ENCODE measurements at regions not wholly inside any gene's neighbourhood (a gene's known extent, or its start where the extent isn't known, plus 50 kb on each side); places are given as distances from the start of the nearest gene placed in this dataset.

DNA sequence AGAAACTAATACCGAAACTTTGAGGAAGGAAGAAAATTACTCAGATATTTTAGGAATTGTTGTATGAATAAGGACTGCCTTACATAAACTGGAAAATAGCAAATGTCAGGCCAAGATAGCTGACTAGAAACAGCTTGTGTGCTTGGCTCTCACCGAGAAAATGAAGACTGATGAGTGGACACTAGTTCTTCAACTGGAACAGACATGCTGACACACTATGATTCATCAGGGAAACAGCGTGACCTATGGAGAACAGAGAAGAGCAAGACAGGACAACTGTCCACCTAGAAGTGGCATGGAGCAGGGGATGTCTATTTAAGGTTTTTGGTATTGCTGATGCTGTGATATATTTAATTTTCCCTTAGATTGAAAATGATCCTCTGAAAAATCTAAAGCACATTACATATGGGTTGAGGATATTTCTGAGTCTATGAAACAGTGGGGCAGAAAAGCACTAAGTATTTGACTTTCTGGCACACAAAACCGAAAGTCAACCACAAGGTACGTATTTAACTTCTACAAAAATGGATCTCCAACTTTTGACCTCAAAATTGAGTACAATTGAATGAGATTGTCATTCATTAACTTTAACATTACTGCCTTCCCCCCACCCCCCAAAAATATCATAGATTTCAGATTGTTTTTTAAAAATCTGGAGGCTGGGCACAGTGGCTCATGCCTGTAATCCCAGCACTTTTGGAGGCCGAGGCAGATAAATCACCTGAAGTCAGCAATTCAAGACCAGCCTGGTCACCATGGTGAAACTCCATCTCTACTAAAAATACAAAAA lies 863.2 kb downstream of the LRFN5 start:
- no peak overlapping the region for H3K27ac Mint-ChIP-seq
- CTCF ChIA-PET: no interaction called here
- DNase-seq: no peak
- intact Hi-C loops (cut with micrococcal nuclease): no loop called here
- no peaks in the 10 kb centered on the region for H3K4me1 Mint-ChIP-seq (ENCODE audit: low read depth)
- no peak overlapping the region for H3K4me3 Mint-ChIP-seq
- peaks cover 6% of the 10 kb centered on the region for H3K9me3 Mint-ChIP-seq
- H3K36me3 Mint-ChIP-seq: no peaks in the 10 kb centered on the region
- POLR2A ChIA-PET: no interaction called here
- no peaks in the 10 kb centered on the region for H3K27me3 Mint-ChIP-seq

DNA sequence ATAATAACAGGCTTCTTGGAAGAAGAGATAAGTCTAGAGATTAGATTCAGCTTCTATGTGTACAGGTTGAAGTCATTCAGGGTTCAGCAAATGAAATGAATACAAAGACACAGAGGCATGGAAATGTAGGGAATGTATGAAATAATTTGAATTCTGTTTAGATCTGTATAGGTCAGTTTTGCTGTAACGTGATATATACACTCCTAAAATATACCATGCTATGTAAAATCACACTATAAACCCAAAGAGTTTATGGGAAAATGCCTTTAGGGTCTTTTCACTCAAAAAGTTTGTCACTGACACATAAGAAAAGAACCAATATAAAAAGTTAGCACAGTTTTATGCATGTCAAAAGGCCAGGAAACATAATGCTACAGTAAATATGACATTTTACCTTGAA lies 854.0 kb downstream of the LRFN5 start:
- H3K4me1 Mint-ChIP-seq (ENCODE audit: low read depth): no peaks in the 10 kb centered on the region
- no peaks in the 10 kb centered on the region for H3K27me3 Mint-ChIP-seq
- intact Hi-C loops (cut with micrococcal nuclease): no loop called here
- DNase-seq: no peak
- peaks cover 15% of the 10 kb centered on the region for H3K9me3 Mint-ChIP-seq
- ChIA-PET CTCF (no interaction called here), POLR2A (no interaction called here)
- no peaks in the 10 kb centered on the region for H3K36me3 Mint-ChIP-seq
- H3K4me3 Mint-ChIP-seq: no peak overlapping the region
- H3K27ac Mint-ChIP-seq: no peak overlapping the region

DNA sequence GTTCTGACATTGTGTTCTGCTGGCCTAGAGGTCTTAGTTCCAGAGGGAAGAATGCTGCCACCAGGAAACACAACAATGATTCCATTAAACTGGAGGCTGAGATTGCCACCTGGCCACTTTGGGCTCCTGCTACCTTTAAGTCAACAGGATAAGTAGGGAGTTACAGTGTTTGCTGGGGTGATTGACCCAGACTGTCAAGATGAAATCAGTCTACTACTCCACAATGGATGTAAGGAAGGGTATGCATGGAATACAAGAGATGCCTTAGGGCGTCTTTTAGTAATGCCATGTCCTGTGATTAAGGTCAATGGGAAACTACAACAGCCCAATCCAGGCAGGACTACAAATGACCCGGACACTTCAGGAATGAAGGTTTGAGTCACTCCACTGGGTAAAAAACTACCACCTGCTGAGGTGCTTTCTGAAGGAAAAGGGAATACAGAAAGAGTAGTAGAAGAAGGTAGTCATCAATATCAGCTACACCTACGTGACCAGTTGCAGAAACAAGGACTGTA lies 852.6 kb downstream of the LRFN5 start:
- Mint-ChIP-seq H3K4me1 (ENCODE audit: low read depth) (no peaks in the 10 kb centered on the region), H3K4me3 (no peak overlapping the region), H3K9me3 (peaks cover 15% of the 10 kb centered on the region), H3K27ac (no peak overlapping the region), H3K27me3 (no peaks in the 10 kb centered on the region), H3K36me3 (no peaks in the 10 kb centered on the region)
- ChIA-PET POLR2A (no interaction called here), CTCF (no interaction called here)
- intact Hi-C loops (cut with micrococcal nuclease): no loop called here
- no peak for DNase-seq

DNA sequence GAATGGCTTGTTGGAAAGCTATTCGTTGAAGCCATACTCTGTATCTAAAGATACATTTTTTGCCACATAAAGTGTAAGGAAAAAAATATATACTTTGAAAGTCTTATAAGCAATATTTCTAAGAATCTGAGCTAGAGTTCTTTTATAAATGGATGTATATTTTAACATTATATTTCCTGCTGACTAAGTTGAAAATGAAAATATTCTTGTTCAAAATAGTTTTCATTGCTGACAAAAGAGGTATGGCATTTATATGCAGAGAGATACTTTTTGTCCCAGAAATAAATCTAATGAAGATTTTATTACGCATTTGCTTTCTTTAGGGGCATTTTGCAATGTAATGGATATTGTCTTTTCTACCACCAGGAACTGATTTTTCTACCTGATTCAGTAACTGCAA lies 834.9 kb downstream of the LRFN5 start:
- intact Hi-C loops (cut with micrococcal nuclease): no loop called here

DNA sequence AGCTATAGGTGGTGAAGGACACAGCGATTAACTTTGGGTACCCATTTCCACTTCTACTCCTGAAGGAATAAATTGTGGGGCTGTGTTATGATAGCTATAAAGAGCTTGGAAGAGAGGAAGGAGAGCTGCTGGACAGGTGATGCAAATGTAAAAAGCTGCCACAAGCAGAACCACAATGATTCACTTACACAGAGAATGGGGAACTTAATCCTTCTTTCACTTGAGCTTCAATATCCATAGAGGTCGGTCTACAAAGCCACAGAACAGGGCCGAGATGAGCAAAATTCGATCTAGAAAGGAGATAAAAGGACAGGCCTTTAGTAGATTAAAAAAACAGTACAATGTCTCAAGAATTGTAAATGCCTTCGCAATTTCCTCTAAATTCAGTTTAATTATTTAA lies 831.1 kb downstream of the LRFN5 start:
- POLR2A ChIA-PET: no interaction called here
- Mint-ChIP-seq H3K36me3 (no peaks in the 10 kb centered on the region), H3K4me1 (ENCODE audit: low read depth) (no peaks in the 10 kb centered on the region), H3K9me3 (peaks cover 13% of the 10 kb centered on the region), H3K27me3 (no peaks in the 10 kb centered on the region), H3K27ac (no peak overlapping the region), H3K4me3 (no peak overlapping the region)
- intact Hi-C loops (cut with micrococcal nuclease): no loop called here
- DNase-seq: no peak
- CTCF ChIA-PET: no interaction called here

More for the DNA sequence above, 834.9 kb downstream of the LRFN5 start:
- Mint-ChIP-seq H3K27me3 (no peaks in the 10 kb centered on the region), H3K4me1 (ENCODE audit: low read depth) (no peaks in the 10 kb centered on the region), H3K9me3 (peaks cover 2% of the 10 kb centered on the region), H3K36me3 (no peaks in the 10 kb centered on the region), H3K4me3 (no peak overlapping the region), H3K27ac (no peak overlapping the region)
- POLR2A ChIA-PET: no interaction called here
- DNase-seq: no peak
- CTCF ChIA-PET: no interaction called here

DNA sequence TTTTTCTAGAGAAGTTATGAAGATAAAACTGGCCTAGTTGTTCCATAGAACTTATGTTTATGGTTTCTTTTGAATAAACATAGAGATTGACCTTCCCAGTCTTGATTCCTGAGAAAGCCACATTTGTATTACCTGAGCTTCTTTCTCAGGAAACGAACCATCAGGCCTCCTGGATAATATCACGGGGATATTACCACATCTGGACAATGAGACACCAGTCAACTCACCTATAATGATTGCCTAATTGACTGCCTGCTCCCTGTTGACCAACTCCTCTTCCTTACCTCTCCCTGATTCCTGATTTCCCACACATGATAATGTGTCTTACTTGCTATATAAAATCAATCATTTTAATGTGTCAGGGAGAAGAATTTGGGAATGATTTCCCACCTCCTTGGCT lies 822.7 kb downstream of the LRFN5 start:
- ChIA-PET CTCF (no interaction called here), POLR2A (no interaction called here)
- no peaks in the 10 kb centered on the region for H3K4me1 Mint-ChIP-seq (ENCODE audit: low read depth)
- H3K4me3 Mint-ChIP-seq: no peak overlapping the region
- H3K36me3 Mint-ChIP-seq: no peaks in the 10 kb centered on the region
- peaks cover 9% of the 10 kb centered on the region for H3K9me3 Mint-ChIP-seq
- no peak overlapping the region for H3K27ac Mint-ChIP-seq
- intact Hi-C loops (cut with micrococcal nuclease): no loop called here
- no peak for DNase-seq
- H3K27me3 Mint-ChIP-seq: no peaks in the 10 kb centered on the region

DNA sequence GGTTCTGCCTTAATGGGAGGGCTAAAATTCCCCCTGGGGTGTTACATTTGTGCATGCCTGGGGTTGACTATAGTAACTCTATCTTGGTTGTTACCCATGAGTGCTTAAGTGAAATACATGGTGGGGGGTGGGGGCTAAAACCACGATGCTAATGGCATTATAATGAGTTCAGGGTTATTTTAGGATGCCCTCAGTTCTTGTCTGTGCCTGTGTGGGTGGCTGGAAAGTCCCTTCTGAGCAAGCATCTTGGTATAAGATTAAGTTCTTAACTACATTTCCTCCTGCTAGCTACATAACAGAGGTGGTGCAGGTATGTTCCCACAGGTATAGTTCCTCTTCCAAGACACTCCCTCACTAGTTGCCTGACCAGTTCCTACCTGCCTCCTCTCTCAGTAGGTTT lies 822.3 kb downstream of the LRFN5 start:
- ChIA-PET CTCF (no interaction called here), POLR2A (no interaction called here)
- peaks cover 8% of the 10 kb centered on the region for H3K9me3 Mint-ChIP-seq
- intact Hi-C loops (cut with micrococcal nuclease): no loop called here
- no peaks in the 10 kb centered on the region for H3K4me1 Mint-ChIP-seq (ENCODE audit: low read depth)
- H3K27ac Mint-ChIP-seq: no peak overlapping the region
- H3K4me3 Mint-ChIP-seq: no peak overlapping the region
- DNase-seq: no peak
- no peaks in the 10 kb centered on the region for H3K27me3 Mint-ChIP-seq
- H3K36me3 Mint-ChIP-seq: no peaks in the 10 kb centered on the region

DNA sequence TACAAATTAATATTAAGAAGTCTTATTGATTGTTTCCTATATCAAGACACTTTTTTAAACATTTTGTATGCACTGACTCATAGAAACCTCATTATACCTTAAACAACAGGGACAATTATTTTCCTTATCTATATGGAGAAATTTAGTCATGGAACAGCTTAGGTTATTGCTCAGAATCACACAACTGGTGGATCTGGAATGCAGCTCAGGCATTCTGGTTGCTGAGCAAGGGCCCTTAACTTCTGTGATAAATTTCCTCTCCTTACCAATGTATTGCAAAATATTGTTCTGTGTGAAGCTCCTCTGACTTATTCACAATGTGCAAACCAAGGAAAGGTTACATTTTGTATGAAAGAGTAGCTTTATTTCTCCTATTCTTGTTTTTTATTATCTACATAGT lies 817.8 kb downstream of the LRFN5 start:
- intact Hi-C loops (cut with micrococcal nuclease): no loop called here
- Mint-ChIP-seq H3K4me3 (no peak overlapping the region), H3K27ac (no peak overlapping the region), H3K9me3 (no peaks in the 10 kb centered on the region), H3K27me3 (no peaks in the 10 kb centered on the region), H3K36me3 (no peaks in the 10 kb centered on the region), H3K4me1 (ENCODE audit: low read depth) (no peaks in the 10 kb centered on the region)
- POLR2A ChIA-PET: no interaction called here
- CTCF ChIA-PET: no interaction called here
- DNase-seq: no peak

DNA sequence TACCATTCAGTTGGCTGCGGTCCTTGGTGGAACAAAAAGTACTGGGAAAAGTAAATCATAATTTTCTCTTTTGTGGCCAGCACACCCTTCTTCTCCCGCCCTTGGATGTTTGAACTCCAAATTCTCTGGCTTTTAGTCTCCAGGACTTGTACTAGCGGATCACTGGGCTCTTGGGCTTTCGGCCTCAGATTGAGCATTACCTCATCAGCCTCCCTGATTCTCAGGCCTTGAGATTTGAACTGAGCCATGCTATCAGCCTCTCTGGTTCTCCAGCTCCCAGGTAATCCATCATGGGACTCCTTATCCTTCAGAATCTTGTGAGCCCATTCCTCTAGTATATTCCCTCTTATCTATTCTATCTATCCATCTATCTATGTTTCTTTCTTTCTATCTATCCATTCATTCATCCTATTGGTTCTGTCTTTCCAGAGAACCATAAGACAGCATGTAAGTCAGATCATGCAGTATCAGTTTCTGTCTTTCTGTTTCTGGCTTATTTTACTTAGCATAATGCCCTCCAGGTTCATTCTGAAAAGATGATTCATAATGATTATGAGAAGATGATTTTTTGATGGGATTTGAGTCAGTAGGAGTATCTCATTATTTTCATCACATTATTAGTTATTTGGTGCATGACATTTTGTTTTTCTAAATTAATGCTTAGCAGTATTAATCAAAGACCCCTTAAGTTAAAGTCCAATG lies 814.9 kb downstream of the LRFN5 start:
- Mint-ChIP-seq H3K4me1 (ENCODE audit: low read depth) (no peaks in the 10 kb centered on the region), H3K27me3 (no peaks in the 10 kb centered on the region), H3K36me3 (no peaks in the 10 kb centered on the region), H3K9me3 (no peaks in the 10 kb centered on the region), H3K27ac (no peak overlapping the region), H3K4me3 (no peak overlapping the region)
- ChIA-PET POLR2A (no interaction called here), CTCF (no interaction called here)
- intact Hi-C loops (cut with micrococcal nuclease): no loop called here
- no peak for DNase-seq

DNA sequence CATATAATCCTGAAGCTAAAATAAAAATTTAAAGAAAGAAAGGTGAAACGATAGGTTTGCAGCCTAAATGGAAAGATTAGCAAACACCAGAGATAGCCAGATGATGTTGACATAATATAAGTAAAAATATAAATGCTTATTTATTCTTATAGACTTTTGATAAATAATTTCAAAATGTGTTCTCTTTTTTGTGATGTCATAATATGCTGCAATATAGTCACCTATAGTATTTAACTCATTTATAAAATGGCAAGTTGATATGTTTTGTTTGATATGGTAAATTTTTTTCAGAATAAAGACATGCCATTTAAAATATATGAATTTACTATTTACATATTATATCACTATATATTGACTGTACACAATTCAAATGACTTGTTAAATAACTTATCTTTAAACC lies 813.4 kb downstream of the LRFN5 start:
- Mint-ChIP-seq H3K4me1 (ENCODE audit: low read depth) (no peaks in the 10 kb centered on the region), H3K36me3 (no peaks in the 10 kb centered on the region), H3K27me3 (no peaks in the 10 kb centered on the region), H3K27ac (no peak overlapping the region), H3K4me3 (no peak overlapping the region), H3K9me3 (no peaks in the 10 kb centered on the region)
- CTCF ChIA-PET: no interaction called here
- no peak for DNase-seq
- intact Hi-C loops (cut with micrococcal nuclease): no loop called here
- POLR2A ChIA-PET: no interaction called here

DNA sequence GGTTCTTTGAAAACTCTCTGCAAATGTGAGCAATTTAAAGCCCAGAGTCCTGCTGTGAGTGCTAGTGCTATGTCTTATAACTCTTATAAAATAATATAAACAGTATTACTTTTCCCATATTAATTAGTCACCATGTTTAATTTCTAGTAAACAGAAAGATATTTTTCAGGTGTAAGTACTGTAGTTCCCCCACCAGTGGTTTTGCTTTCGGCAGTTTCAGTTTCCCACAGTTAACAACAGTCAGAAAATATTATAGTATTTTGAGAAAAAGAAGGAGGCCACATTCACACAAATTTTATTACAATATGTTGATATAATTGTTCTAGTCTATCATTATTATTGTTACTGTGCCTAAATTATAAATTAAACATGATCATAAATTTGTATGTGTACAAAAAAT lies 800.5 kb downstream of the LRFN5 start:
- Mint-ChIP-seq H3K27me3 (no peaks in the 10 kb centered on the region), H3K27ac (no peak overlapping the region), H3K4me3 (no peak overlapping the region), H3K4me1 (ENCODE audit: low read depth) (no peaks in the 10 kb centered on the region), H3K36me3 (no peaks in the 10 kb centered on the region), H3K9me3 (peaks cover 22% of the 10 kb centered on the region)
- ChIA-PET CTCF (no interaction called here), POLR2A (no interaction called here)
- intact Hi-C loops (cut with micrococcal nuclease): no loop called here
- no peak for DNase-seq

DNA sequence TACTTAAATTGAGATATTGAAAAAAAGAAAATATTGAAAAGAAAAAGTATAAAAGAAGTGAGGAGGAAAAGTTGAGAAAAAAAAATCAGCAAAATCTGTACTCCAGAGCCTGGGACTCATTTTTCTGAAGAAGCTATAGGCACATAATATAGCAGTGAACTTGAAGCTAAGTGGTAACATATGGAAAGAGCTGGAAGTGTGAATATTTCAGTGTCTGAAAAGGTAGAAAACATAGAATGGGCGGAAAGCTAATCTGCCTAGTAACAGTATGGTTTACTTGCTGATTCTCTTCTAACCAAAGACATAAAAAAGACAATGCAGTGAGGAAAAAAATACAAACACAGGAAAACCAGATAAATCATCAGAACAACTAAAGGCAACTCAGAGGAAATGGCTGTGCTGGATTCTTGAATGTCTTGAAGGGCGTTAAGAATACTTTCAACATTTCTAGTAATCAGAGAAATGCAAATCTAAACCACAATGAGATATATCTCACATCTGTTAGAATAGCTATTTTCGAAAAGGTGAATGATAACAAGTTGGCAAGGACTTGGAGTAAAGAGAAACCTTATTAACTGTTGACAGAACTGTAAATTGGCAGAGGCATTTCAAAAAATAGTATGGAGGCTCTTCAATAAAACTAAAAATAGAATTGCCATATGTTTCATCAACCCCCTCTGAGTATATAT lies 784.6 kb downstream of the LRFN5 start:
- ChIA-PET POLR2A (no interaction called here), CTCF (no interaction called here)
- Mint-ChIP-seq H3K27me3 (no peaks in the 10 kb centered on the region), H3K9me3 (no peaks in the 10 kb centered on the region), H3K4me1 (ENCODE audit: low read depth) (no peaks in the 10 kb centered on the region), H3K27ac (no peak overlapping the region), H3K36me3 (no peaks in the 10 kb centered on the region), H3K4me3 (no peak overlapping the region)
- DNase-seq: no peak
- intact Hi-C loops (cut with micrococcal nuclease): no loop called here

DNA sequence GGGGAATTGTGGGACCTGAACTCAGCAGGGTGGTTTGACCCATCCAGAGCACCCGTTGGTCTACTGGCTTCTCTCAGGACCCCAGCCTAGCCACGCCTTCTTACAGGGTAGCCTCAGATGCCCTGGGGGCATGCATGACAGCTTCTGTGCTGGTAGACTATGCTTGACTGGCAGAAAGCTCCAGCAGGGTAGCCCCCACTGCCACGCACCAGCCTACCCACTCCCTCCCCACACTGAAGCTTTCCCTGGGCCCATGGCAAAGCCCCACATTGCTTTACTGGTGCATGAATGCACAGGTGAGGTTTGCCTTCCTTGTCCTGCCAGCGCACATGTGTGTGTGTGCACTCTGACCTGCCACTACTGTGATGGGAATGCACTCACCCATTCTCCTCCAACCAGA lies 772.2 kb downstream of the LRFN5 start:
- Mint-ChIP-seq H3K36me3 (no peaks in the 10 kb centered on the region), H3K9me3 (peaks cover 2% of the 10 kb centered on the region), H3K27me3 (no peaks in the 10 kb centered on the region), H3K4me3 (no peak overlapping the region), H3K4me1 (ENCODE audit: low read depth) (no peaks in the 10 kb centered on the region), H3K27ac (no peak overlapping the region)
- POLR2A ChIA-PET: no interaction called here
- no peak for DNase-seq
- intact Hi-C loops (cut with micrococcal nuclease): no loop called here
- CTCF ChIA-PET: no interaction called here

Data from activated CD4-positive, alpha-beta memory T cell treated with anti-CD3 and anti-CD28 coated beads for 36 hours (primary cell).